AG04450 (cell line): ENCODE measurements at regions not wholly inside any gene's neighbourhood (a gene's known extent, or its start where the extent isn't known, plus 50 kb on each side); places are given as distances from the start of the nearest gene placed in this dataset.

Source experiments
- CTCF ChIA-PET: fragments of 300-600, 350-600 bp; formaldehyde crosslinking; extraction: SDS; loops from one replicate; lab custom pipeline; 2022; ENCODE audit warnings: antibody characterized with exemption, inconsistent platforms; lab: Charles Lee
- POLR2A ChIA-PET: fragments of 350-600 bp; formaldehyde crosslinking; extraction: SDS; loops from one replicate; lab custom pipeline; 2021; ENCODE audit warnings: antibody characterized with exemption, inconsistent platforms; lab: Yijun Ruan, JAX
- DNase-seq: peaks from one replicate; pipeline ENCODE4 v3.0.0-alpha.2; 2011; ENCODE audit warnings: low read depth, low spot score
- H3K27ac ChIP-seq: one replicate; pipeline ENCODE4 v1.5.1; 2012; ENCODE audit warnings: low read depth, low read length, control low read depth
- H3K27me3 ChIP-seq: one replicate; pipeline ENCODE4 v1.6.0; 2012; ENCODE audit warnings: low read length; ENCODE audit not compliant: control insufficient read depth, insufficient read depth
- H3K4me3 ChIP-seq: 2 replicates; pipeline ENCODE4 v1.5.1; 2011; ENCODE audit warnings: mild to moderate bottlenecking, low read depth, low read length, control low read depth
- H3K9me3 ChIP-seq: 2 replicates; pipeline ENCODE4 v1.5.1; 2012; ENCODE audit warnings: low read length; ENCODE audit not compliant: control insufficient read depth, insufficient read depth
- TF ChIP-seq, protein P1 (sequence below): IDR thresholded peaks from 2 replicates; pipeline ENCODE4 v1.5.1; 2011; ENCODE audit warnings: low read depth, low read length, control low read depth, inconsistent platforms

DNA sequence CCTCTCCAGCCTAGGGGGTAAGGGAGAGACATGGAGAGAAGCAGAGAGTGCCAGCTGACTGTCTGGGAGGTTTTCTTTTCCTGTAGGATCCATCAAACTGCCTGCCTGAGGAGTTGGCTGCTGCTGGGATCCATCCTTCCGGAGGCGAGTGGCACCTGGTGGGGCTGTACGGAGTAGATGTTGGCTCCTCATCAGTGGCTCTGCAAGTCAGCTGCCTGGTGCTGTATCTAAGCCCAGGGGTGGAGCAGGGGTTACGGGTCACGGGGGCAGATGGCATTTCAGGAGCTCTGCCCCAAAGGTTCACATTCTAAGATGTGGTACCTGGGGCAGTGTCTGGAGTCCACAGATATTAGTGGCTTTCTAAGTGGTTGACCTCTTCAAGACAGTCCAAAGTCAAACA lies 128.0 kb downstream of the ACTL8 start:
- ChIA-PET CTCF (no interaction called here), POLR2A (no interaction called here)
- peaks cover under 1% of the 10 kb centered on the region for H3K27me3 ChIP-seq
- H3K4me3 ChIP-seq: no peak overlapping the region
- no peak overlapping the region for H3K27ac ChIP-seq
- TF ChIP-seq, protein P1, sequence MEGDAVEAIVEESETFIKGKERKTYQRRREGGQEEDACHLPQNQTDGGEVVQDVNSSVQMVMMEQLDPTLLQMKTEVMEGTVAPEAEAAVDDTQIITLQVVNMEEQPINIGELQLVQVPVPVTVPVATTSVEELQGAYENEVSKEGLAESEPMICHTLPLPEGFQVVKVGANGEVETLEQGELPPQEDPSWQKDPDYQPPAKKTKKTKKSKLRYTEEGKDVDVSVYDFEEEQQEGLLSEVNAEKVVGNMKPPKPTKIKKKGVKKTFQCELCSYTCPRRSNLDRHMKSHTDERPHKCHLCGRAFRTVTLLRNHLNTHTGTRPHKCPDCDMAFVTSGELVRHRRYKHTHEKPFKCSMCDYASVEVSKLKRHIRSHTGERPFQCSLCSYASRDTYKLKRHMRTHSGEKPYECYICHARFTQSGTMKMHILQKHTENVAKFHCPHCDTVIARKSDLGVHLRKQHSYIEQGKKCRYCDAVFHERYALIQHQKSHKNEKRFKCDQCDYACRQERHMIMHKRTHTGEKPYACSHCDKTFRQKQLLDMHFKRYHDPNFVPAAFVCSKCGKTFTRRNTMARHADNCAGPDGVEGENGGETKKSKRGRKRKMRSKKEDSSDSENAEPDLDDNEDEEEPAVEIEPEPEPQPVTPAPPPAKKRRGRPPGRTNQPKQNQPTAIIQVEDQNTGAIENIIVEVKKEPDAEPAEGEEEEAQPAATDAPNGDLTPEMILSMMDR: no peak
- no peak for DNase-seq
- H3K9me3 ChIP-seq: 0 out of 2 replicates have a peak, but pooled peaks cover 2% of the 10 kb centered on the region

DNA sequence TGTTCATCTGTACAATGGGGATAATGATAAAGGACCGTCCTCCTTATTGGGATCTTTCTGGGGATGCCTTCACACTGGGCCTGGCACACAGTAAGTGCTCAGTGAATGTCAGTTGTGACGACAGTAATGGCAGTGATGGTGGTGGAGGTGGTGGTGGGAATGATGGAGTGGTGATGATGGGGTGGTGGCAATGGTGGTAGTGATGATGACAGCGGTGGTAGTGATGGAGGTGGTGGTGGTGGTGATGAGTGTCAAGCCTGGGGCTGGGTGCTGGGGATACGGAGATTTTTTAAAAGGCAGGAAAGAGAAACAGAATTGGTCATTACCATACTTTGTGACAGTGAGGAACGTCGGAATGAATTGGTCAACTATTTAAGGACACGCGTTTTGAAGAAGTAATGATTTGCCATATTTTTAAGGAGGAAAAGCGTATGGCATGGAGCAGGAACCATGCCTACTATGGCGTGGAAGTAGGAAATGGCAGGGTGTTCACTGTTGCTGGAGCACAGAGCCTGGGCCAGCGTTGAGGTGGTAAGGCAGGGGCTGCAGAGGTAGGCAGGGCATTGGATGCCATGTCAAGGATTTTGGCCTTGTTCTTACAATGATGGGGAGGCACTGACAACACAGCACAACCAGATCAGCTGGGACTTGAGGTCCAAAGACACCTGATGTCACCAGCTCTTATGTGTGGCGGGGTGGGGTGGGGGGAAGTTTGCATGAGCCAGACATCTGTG lies 128.7 kb downstream of the ACTL8 start:
- H3K27me3 ChIP-seq: peaks cover 3% of the 10 kb centered on the region
- 0 out of 2 replicates have a peak, but pooled peaks cover 2% of the 10 kb centered on the region for H3K9me3 ChIP-seq
- no peak overlapping the region for H3K27ac ChIP-seq
- H3K4me3 ChIP-seq: no peak overlapping the region
- DNase-seq: no peak
- CTCF ChIA-PET: no interaction called here
- TF ChIP-seq, protein P1: no peak
- POLR2A ChIA-PET: no interaction called here

DNA sequence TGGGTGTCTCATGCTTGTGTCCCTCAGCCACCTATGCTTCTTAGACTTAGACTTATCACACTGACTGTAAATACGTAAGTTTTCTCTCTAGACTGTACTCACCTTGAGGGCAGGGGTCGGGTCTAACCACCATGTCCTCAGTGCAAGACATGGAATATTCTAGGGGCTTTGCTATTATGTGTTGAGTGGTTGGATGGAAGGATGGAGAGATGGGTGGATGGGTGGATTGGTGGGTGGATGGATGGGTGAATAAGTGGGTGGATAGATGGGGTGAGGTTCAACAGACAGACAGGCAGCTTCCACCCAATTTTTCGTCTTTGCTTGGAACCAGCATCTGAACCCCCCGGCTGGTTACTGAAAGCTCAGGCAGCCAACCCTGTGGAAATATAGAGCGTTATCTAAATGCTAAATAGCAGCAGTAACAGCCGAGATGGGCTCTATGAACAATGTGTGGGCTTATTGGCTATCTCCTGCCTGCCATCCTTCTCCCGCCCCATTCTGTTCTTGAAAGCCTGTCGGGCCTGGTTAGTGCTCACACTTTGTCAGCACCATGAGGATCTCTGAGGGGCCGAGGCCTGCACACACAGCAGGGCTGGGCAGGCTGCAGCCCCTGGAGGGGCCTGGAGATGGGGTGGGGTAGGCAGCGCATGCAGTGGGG lies 130.7 kb downstream of the ACTL8 start:
- no peak overlapping the region for H3K27ac ChIP-seq
- CTCF ChIA-PET: no interaction called here
- 0 out of 2 replicates have a peak, but pooled peaks cover 2% of the 10 kb centered on the region for H3K9me3 ChIP-seq
- TF ChIP-seq, protein P1: no peak
- no peak overlapping the region for H3K4me3 ChIP-seq
- peaks cover 20% of the 10 kb centered on the region for H3K27me3 ChIP-seq
- no peak for DNase-seq
- POLR2A ChIA-PET: no interaction called here

DNA sequence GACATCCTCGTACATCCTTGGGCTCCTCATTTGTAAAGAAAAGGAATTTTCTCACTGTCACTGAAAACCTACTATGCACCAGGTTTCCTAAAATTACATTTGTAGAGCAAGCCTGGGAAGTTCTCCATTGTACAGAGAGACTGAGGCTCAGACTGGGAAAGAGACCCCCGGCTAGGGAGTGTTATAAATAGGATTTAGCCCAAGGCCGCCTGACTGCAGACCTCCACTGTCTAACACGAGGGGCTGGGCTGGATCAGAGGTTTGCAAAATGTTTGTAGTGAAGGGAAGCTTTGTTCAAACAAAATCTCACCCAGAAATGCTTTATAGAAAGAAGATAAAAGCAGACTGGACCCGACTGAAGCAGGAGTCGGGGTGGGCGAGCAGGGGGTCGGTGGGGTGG lies 131.3 kb downstream of the ACTL8 start:
- CTCF ChIA-PET: no interaction called here
- Histone ChIP-seq H3K4me3 (no peak overlapping the region), H3K27me3 (peaks cover 20% of the 10 kb centered on the region), H3K27ac (no peak overlapping the region), H3K9me3 (0 out of 2 replicates have a peak, but pooled peaks cover 2% of the 10 kb centered on the region)
- DNase-seq: no peak
- TF ChIP-seq, protein P1: no peak
- POLR2A ChIA-PET: no interaction called here

DNA sequence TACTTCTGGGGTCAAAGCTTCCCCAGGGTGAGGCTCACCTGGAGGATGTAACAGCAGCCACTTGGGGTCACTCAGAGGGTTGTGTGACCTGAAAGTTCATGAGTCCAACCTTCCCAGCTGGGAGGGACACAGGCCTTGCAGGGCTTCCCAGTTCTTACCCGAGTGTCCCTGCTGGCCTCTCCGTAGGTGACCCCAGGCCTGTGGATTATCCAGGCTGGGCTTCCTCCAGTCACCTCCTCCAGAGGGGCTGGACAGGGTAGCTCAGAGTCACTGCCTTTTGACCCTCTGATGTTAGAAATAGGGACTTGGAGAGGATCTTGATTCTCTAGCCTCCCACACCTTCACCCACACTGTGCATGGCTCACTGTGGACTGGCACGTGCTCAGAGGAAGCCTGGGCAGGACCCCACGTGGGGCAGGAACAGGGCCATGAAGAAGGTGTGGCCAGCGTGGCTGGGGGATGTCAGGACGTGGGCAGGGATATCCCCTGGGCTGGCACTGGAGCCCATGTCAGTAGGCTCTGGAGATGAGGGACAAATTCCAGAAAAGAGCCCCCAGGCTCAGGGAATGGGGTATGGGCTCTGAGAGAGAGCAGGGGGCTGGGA lies 131.8 kb downstream of the ACTL8 start:
- ChIA-PET POLR2A (no interaction called here), CTCF (no interaction called here)
- TF ChIP-seq, protein P1: no peak
- Histone ChIP-seq H3K27me3 (peaks cover 20% of the 10 kb centered on the region), H3K4me3 (no peak overlapping the region), H3K27ac (no peak overlapping the region), H3K9me3 (0 out of 2 replicates have a peak, but pooled peaks cover 2% of the 10 kb centered on the region)
- no peak for DNase-seq
